ENCODE measurements at regions not wholly inside any gene's neighbourhood (a gene's known extent, or its start where the extent isn't known, plus 50 kb on each side); places are given as distances from the start of the nearest gene placed in this dataset.

DNA sequence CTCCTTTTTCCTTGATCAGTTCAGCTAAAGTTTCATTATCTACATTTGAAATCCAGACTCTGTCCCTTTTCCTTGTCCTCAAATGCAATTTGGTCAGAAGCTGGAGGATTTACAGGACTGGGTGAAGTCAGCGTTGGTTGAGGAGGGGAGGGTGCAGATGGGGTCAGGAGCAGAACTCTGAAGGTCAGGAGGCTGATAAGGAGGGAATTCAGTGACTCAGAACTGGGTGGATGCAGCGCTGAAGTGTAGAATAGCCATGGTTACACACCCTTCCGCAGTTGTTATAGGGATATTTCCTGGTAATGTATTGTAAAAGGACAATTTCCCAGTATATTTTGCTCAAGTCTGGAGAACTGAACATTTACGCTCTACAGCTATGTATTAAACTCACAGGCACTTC is 133.1 kb upstream of the FOXA2 start (continued):
- TF ChIP-seq RCOR1 (IDR thresholded peaks at IDR 0.05; ENCODE audit: borderline replicate concordance in 1 of 2, low read depth in 2 of 2, low read length in 2 of 2) (peak in 1 of 2 experiments; percentile 60; a peak in 1 of 4 replicates), MAFF (IDR thresholded peaks at IDR 0.05; ENCODE audit: low read length) (no peak)

DNA sequence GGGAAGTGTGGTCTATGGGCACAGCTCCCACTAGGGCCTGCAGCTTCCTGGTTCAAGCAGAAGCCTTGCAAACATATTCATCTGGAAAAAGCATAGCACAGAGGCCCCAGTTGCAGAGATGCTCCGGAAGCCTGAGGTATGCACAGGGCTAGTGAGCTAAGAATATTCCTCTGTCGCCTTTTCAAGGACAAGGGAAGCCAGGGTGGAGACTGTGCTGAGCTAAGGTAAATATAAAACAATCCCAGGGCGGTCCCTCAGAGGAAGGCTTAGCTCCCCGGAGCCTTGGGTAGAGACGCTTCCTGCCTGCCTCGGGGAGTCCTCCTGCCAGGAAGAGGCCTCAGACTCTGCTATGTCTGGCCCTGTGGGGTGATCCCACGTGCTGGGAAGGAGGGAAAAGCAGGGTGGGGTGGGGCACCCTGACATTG is 134.8 kb upstream of the FOXA2 start:
- no peaks in the 10 kb centered on the region for H4K20me1 ChIP-seq (replicated peaks; ENCODE audit: control insufficient read depth, insufficient read depth, low read length)
- in situ Hi-C loops (cut with MboI) (no loop called here), intact Hi-C loops (cut with micrococcal nuclease) (no loop called here)
- BruUV-seq (replicated peaks), result no TSS peak
- no peaks in the 10 kb centered on the region for H3K9me1 ChIP-seq (ENCODE audit: control insufficient read depth, insufficient read depth, low read length)
- H3K4me2 ChIP-seq (ENCODE audit: insufficient read depth, low read length), result no peak overlapping the region
- CTCF ChIA-PET (ENCODE audit: low intra/inter-chr PET ratio), result no interaction called here
- ATAC-seq (no peak), DNase-seq (ENCODE audit: extremely low read depth in 1 of 4, low spot score in 3 of 4) (no peak), FAIRE-seq (no peak)
- peaks cover 0 to 4% of the 10 kb centered on the region in 2 experiments; a peak in 2 of 5 replicates for H3K4me1 ChIP-seq (replicated peaks in 1 of 2; ENCODE audit: control insufficient read depth in 2 of 2, insufficient read depth in 2 of 2, low read length in 2 of 2)
- WGBS (ENCODE audit: insufficient coverage, low coverage, missing lambda C conversion rate), result 16% methylated on average over 3 of the region's 7 CpGs
- H3K4me3 ChIP-seq, result no peak overlapping the region
- H3K79me2 ChIP-seq (ENCODE audit: control insufficient read depth, insufficient read depth, low read length), result no peaks in the 10 kb centered on the region
- H2AFZ ChIP-seq (ENCODE audit: low read depth, low read length), result no peak overlapping the region
- H3K36me3 ChIP-seq (ENCODE audit: control insufficient read depth, insufficient read depth, low read length), result no peaks in the 10 kb centered on the region
- POLR2A ChIA-PET, result interaction anchor here (0.6 kb wide), 1 partner anchor 699 kb away, joined by 3 read pairs; no protein-coding TSS in a partner anchor
- no peaks in the 10 kb centered on the region for H3K9me3 ChIP-seq (replicated peaks; ENCODE audit: control insufficient read depth, insufficient read depth, low read depth, low read length)
- no peak overlapping the region for H3K27ac ChIP-seq (ENCODE audit: extremely low read depth, low read depth, low read length)
- H3K9ac ChIP-seq (ENCODE audit: insufficient read depth in 1 of 2, low read depth in 2 of 2, low read length in 2 of 2), result no peak overlapping the region
- 0 out of 5 replicates have a peak, but pooled peaks cover 0 to 7% of the 10 kb centered on the region in 2 experiments for H3K27me3 ChIP-seq (ENCODE audit: control insufficient read depth in 2 of 2, insufficient read depth in 2 of 2, low read length in 2 of 2)
- no peak for TF ChIP-seq KDM2B (CRISPR knock-in tag; IDR thresholded peaks at IDR 0.05)
- TF ChIP-seq, protein P1, sequence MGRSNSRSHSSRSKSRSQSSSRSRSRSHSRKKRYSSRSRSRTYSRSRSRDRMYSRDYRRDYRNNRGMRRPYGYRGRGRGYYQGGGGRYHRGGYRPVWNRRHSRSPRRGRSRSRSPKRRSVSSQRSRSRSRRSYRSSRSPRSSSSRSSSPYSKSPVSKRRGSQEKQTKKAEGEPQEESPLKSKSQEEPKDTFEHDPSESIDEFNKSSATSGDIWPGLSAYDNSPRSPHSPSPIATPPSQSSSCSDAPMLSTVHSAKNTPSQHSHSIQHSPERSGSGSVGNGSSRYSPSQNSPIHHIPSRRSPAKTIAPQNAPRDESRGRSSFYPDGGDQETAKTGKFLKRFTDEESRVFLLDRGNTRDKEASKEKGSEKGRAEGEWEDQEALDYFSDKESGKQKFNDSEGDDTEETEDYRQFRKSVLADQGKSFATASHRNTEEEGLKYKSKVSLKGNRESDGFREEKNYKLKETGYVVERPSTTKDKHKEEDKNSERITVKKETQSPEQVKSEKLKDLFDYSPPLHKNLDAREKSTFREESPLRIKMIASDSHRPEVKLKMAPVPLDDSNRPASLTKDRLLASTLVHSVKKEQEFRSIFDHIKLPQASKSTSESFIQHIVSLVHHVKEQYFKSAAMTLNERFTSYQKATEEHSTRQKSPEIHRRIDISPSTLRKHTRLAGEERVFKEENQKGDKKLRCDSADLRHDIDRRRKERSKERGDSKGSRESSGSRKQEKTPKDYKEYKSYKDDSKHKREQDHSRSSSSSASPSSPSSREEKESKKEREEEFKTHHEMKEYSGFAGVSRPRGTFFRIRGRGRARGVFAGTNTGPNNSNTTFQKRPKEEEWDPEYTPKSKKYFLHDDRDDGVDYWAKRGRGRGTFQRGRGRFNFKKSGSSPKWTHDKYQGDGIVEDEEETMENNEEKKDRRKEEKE (IDR thresholded peaks at IDR 0.05; ENCODE audit: borderline replicate concordance in 1 of 2, control insufficient read depth in 1 of 2, low read depth in 2 of 2, low read length in 1 of 2), result no peak
- no peak for TF ChIP-seq HDAC8 (tag; IDR thresholded peaks at IDR 0.05)
- TF ChIP-seq, protein P2, sequence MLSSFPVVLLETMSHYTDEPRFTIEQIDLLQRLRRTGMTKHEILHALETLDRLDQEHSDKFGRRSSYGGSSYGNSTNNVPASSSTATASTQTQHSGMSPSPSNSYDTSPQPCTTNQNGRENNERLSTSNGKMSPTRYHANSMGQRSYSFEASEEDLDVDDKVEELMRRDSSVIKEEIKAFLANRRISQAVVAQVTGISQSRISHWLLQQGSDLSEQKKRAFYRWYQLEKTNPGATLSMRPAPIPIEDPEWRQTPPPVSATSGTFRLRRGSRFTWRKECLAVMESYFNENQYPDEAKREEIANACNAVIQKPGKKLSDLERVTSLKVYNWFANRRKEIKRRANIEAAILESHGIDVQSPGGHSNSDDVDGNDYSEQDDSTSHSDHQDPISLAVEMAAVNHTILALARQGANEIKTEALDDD (IDR thresholded peaks at IDR 0.05), result no peak
- TF ChIP-seq ILK (tag; IDR thresholded peaks at IDR 0.05; ENCODE audit: borderline replicate concordance, low read depth), result no peak
- no peak for TF ChIP-seq ZNF24 (IDR thresholded peaks at IDR 0.05)
- TF ChIP-seq, protein P3, sequence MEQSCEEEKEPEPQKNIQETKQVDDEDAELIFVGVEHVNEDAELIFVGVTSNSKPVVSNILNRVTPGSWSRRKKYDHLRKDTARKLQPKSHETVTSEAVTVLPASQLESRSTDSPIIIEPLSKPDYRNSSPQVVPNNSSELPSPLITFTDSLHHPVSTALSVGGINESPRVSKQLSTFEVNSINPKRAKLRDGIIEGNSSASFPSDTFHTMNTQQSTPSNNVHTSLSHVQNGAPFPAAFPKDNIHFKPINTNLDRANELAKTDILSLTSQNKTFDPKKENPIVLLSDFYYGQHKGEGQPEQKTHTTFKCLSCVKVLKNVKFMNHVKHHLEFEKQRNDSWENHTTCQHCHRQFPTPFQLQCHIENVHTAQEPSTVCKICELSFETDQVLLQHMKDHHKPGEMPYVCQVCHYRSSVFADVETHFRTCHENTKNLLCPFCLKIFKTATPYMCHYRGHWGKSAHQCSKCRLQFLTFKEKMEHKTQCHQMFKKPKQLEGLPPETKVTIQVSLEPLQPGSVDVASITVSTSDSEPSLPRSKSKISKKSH (CRISPR knock-in tag; IDR thresholded peaks at IDR 0.05), result no peak
- no peak for TF ChIP-seq PHB2 (IDR thresholded peaks at IDR 0.05; ENCODE audit: low read depth)
- TF ChIP-seq, protein P4, sequence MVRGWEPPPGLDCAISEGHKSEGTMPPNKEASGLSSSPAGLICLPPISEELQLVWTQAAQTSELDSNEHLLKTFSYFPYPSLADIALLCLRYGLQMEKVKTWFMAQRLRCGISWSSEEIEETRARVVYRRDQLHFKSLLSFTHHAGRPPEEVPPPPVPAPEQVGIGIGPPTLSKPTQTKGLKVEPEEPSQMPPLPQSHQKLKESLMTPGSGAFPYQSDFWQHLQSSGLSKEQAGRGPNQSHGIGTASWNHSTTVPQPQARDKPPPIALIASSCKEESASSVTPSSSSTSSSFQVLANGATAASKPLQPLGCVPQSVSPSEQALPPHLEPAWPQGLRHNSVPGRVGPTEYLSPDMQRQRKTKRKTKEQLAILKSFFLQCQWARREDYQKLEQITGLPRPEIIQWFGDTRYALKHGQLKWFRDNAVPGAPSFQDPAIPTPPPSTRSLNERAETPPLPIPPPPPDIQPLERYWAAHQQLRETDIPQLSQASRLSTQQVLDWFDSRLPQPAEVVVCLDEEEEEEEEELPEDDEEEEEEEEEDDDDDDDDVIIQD (CRISPR knock-in tag; IDR thresholded peaks at IDR 0.05), result no peak
- TF ChIP-seq RFX1 (IDR thresholded peaks at IDR 0.05), result no peak
- no peak for TF ChIP-seq CHCHD3 (CRISPR knock-in tag; IDR thresholded peaks at IDR 0.05)

Measured in K562 (cell line).